SK-N-SH (cell line): ENCODE measurements at regions not wholly inside any gene's neighbourhood (a gene's known extent, or its start where the extent isn't known, plus 50 kb on each side); places are given as distances from the start of the nearest gene placed in this dataset.

Experiments used
- CTCF ChIA-PET: fragments of 300-600, 350-600 bp; formaldehyde crosslinking; extraction: SDS; loops from one replicate; lab custom pipeline; 2021; lab: Yijun Ruan, JAX
- POLR2A ChIA-PET: fragments of 350-600 bp; sonication (Branson Sonifier 250); formaldehyde crosslinking; extraction: SDS; loops from one replicate; lab custom pipeline; 2020; ENCODE audit warnings: antibody characterized with exemption, inconsistent platforms; lab: Yijun Ruan, JAX
- DNase-seq: peaks from one replicate; pipeline ENCODE4 v3.0.0; 2012
- H2AFZ ChIP-seq: fragments of 200-600 bp; sonication (generic); 2 replicates; pipeline ENCODE4 v1.8.1; 2016; ENCODE audit warnings: antibody characterized with exemption, mild to moderate bottlenecking, low read depth
- H3F3A ChIP-seq: fragments of 200-600 bp; sonication (generic); replicated peaks from 2 replicates; pipeline ENCODE3; 2016; ENCODE audit warnings: antibody characterized with exemption, mild to moderate bottlenecking; ENCODE audit not compliant: insufficient read depth
- H3K27ac ChIP-seq, 2 experiments: fragments of 200-500 bp in 1 of 2; fragments of 200-600 bp in 1 of 2; sonication (Bioruptor generic) in 1 of 2; sonication (generic), shearing (Covaris generic) in 1 of 2; 2 replicates each; pipeline versions ENCODE4 v1.5.1 to v1.6.1; 2014 to 2016; ENCODE audit warnings: low read depth in 2 of 2, inconsistent platforms in 1 of 2, low read length in 1 of 2, mild to moderate bottlenecking in 1 of 2, mixed read lengths in 1 of 2
- H3K27me3 ChIP-seq: fragments of 200-600 bp; sonication (generic), shearing (Covaris generic); 2 replicates; pipeline ENCODE4 v1.6.1; 2016; ENCODE audit warnings: mixed run types; ENCODE audit not compliant: insufficient read depth
- H3K36me3 ChIP-seq, 2 experiments: fragments of 200-500 bp in 1 of 2; fragments of 200-600 bp in 1 of 2; sonication (Bioruptor generic) in 1 of 2; sonication (generic) in 1 of 2; replicated peaks in 1 of 2; 2 replicates each; pipeline versions ENCODE3 to v1.5.1; 2014 to 2016; ENCODE audit warnings: low read length in 1 of 2, mild to moderate bottlenecking in 1 of 2; ENCODE audit not compliant: insufficient read depth in 2 of 2, control insufficient read depth in 1 of 2
- H3K4me1 ChIP-seq, 2 experiments: fragments of 200-500 bp in 1 of 2; fragments of 200-600 bp in 1 of 2; sonication (Bioruptor generic) in 1 of 2; sonication (generic), shearing (Covaris generic) in 1 of 2; 2 replicates each; pipeline versions ENCODE4 v1.5.1 to v1.6.1; 2014 to 2016; ENCODE audit warnings: low read depth in 1 of 2, low read length in 1 of 2, mixed run types in 1 of 2; ENCODE audit not compliant: insufficient read depth in 2 of 2, control insufficient read depth in 1 of 2
- H3K4me2 ChIP-seq: fragments of 200-600 bp; sonication (generic), shearing (Covaris generic); 2 replicates; pipeline ENCODE4 v1.6.1; 2017; ENCODE audit warnings: mixed run types
- H3K4me3 ChIP-seq, 2 experiments: fragments of 200-500 bp in 1 of 2; fragments of 200-600 bp in 1 of 2; sonication (Bioruptor generic) in 1 of 2; sonication (generic), shearing (Covaris generic) in 1 of 2; 2 replicates each; pipeline versions ENCODE4 v1.5.1 to v1.8.1; 2014 to 2016; ENCODE audit warnings: low read depth in 2 of 2, inconsistent platforms in 1 of 2, low read length in 1 of 2, mild to moderate bottlenecking in 1 of 2, mixed read lengths in 1 of 2, moderate library complexity in 1 of 2
- H3K79me2 ChIP-seq: fragments of 200-600 bp; sonication (generic); 2 replicates; pipeline ENCODE4 v1.8.1; 2017; ENCODE audit warnings: mild to moderate bottlenecking; ENCODE audit not compliant: insufficient read depth
- H3K9ac ChIP-seq: fragments of 200-600 bp; sonication (generic); 2 replicates; pipeline ENCODE4 v1.6.1; 2017; ENCODE audit warnings: mixed run types
- H3K9me2 ChIP-seq: fragments of 200-600 bp; sonication (generic); 2 replicates; pipeline ENCODE4 v1.6.1; 2017; ENCODE audit warnings: mixed run types
- H3K9me3 ChIP-seq: fragments of 200-600 bp; sonication (generic); 2 replicates; pipeline ENCODE4 v1.6.1; 2017; ENCODE audit warnings: mixed run types, mild to moderate bottlenecking, moderate library complexity
- H4K20me1 ChIP-seq: fragments of 200-600 bp; sonication (generic); 2 replicates; pipeline ENCODE4 v1.6.1; 2017; ENCODE audit warnings: mild to moderate bottlenecking, mixed run types; ENCODE audit not compliant: insufficient read depth
- FOSL2 ChIP-seq: IDR thresholded peaks from 2 replicates; pipeline ENCODE4 v1.4.0; 2012; ENCODE audit warnings: low read depth, mild to moderate bottlenecking, moderate library complexity, borderline replicate concordance
- JUND ChIP-seq: IDR thresholded peaks from 2 replicates; pipeline ENCODE4 v1.4.0; 2012
- MEF2A ChIP-seq: IDR thresholded peaks from 2 replicates; pipeline ENCODE4 v1.4.0; 2012; ENCODE audit warnings: low read depth, borderline replicate concordance
- MXI1 ChIP-seq: IDR thresholded peaks from 2 replicates; pipeline ENCODE4 v1.6.1; 2012; ENCODE audit warnings: mild to moderate bottlenecking, low read depth, low read length, improper control_type of control experiment
- NRF1 ChIP-seq: IDR thresholded peaks from 2 replicates; pipeline ENCODE4 v1.6.1; 2012; ENCODE audit warnings: low read depth, mild to moderate bottlenecking, low read length
- POLR2AphosphoS5 ChIP-seq: IDR thresholded peaks from 2 replicates; pipeline ENCODE4 v1.6.1; 2012; ENCODE audit warnings: low read depth, low read length
- RCOR1 ChIP-seq: fragments of 150-350 bp; IDR thresholded peaks from 2 replicates; pipeline ENCODE4 v1.6.1; 2017; ENCODE audit warnings: antibody characterized with exemption, low read length
- RFX5 ChIP-seq: IDR thresholded peaks from 2 replicates; pipeline ENCODE4 v1.6.1; 2012; ENCODE audit warnings: mild to moderate bottlenecking, improper control_type of control experiment, low read length
- RXRA ChIP-seq: IDR thresholded peaks from 2 replicates; pipeline ENCODE4 v1.4.0; 2012; ENCODE audit warnings: low read depth, mild to moderate bottlenecking, borderline replicate concordance
- SMC3 ChIP-seq: IDR thresholded peaks from 2 replicates; pipeline ENCODE4 v1.6.1; 2012; ENCODE audit warnings: low read depth, low read length, improper control_type of control experiment
- TAF1 ChIP-seq: IDR thresholded peaks from 2 replicates; pipeline ENCODE4 v1.6.1; 2012; ENCODE audit warnings: low read depth, mild to moderate bottlenecking, low read length, moderate library complexity, borderline replicate concordance
- TCF12 ChIP-seq: IDR thresholded peaks from 2 replicates; pipeline ENCODE4 v1.4.0; 2012
- YY1 ChIP-seq: IDR thresholded peaks from 2 replicates; pipeline ENCODE4 v1.4.0; 2012; ENCODE audit warnings: low read depth, mild to moderate bottlenecking
- WGBS: methylation state at CpG from one replicate; pipeline ENCODE4 v1.1.6; 2017; ENCODE audit warnings: low lambda C conversion rate; 5-methylcytosine and 5-hydroxymethylcytosine counted together
- TF ChIP-seq, protein P1 (sequence below): IDR thresholded peaks from 2 replicates; pipeline ENCODE4 v1.4.0; 2012; ENCODE audit warnings: low read depth
- TF ChIP-seq, protein P2 (sequence below): IDR thresholded peaks from 2 replicates; pipeline ENCODE4 v1.4.0; 2012; ENCODE audit warnings: low read depth, borderline replicate concordance
- TF ChIP-seq, protein P3 (sequence below): fragments of 150-350 bp; IDR thresholded peaks from 2 replicates; pipeline ENCODE4 v1.6.1; 2016; ENCODE audit warnings: mild to moderate bottlenecking, low read depth, low read length
- TF ChIP-seq, protein P4 (sequence below): fragments of 150-350 bp; IDR thresholded peaks from 2 replicates; pipeline ENCODE4 v1.6.1; 2017; ENCODE audit warnings: antibody characterized with exemption, low read length, low read depth, borderline replicate concordance
- TF ChIP-seq, protein P5 (sequence below): IDR thresholded peaks from 2 replicates; pipeline ENCODE4 v1.6.1; 2012; ENCODE audit warnings: mild to moderate bottlenecking, low read depth, low read length, moderate library complexity
- TF ChIP-seq, protein P6 (sequence below): fragments of 200-600 bp; sonication (generic); IDR thresholded peaks from 2 replicates; pipeline ENCODE4 v1.6.1; 2017; ENCODE audit warnings: antibody characterized with exemption, mild to moderate bottlenecking, moderate library complexity

DNA sequence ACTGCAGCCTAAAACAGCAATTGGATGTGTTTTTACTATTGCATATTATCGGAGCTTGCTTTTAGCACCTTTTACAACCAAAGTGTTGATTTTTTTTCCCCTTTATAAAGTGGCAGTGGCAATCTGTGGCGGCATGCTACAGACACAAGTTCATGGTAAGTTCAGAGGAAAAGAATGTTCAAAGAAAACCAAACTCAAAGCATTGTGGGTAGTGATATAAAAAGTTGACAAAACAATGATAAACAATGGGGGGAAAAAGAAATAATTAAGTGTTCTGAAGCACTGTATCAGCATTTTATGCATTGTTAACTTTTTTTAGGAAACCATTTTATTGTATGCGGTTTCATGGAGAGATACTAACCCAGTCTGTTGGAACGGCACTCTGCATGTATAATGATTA, 492.0 kb upstream of the SOX5 start:
- POLR2A ChIA-PET = no interaction called here
- H3K27me3 ChIP-seq = no peaks in the 10 kb centered on the region
- H3K36me3 ChIP-seq = no peaks in the 10 kb centered on the region
- no peaks in the 10 kb centered on the region for H3K9me3 ChIP-seq
- CTCF ChIA-PET = no interaction called here
- no peak overlapping the region for H3K9ac ChIP-seq
- no peak overlapping the region for H3K4me3 ChIP-seq
- no peak overlapping the region for H3K27ac ChIP-seq
- H4K20me1 ChIP-seq = no peaks in the 10 kb centered on the region
- H3K9me2 ChIP-seq = no peaks in the 10 kb centered on the region
- no peaks in the 10 kb centered on the region; a peak in 1 of 4 replicates for H3K4me1 ChIP-seq
- H3K4me2 ChIP-seq = no peak overlapping the region
- TF ChIP-seq RXRA (no peak), JUND (no peak), YY1 (no peak), TAF1 (no peak), FOSL2 (no peak), RFX5 (no peak), TCF12 (no peak), POLR2AphosphoS5 (no peak), MXI1 (no peak), RCOR1 (no peak), MEF2A (no peak), NRF1 (no peak), SMC3 (no peak)
- TF ChIP-seq, protein P1, sequence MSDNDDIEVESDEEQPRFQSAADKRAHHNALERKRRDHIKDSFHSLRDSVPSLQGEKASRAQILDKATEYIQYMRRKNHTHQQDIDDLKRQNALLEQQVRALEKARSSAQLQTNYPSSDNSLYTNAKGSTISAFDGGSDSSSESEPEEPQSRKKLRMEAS = no peak
- TF ChIP-seq, protein P2, sequence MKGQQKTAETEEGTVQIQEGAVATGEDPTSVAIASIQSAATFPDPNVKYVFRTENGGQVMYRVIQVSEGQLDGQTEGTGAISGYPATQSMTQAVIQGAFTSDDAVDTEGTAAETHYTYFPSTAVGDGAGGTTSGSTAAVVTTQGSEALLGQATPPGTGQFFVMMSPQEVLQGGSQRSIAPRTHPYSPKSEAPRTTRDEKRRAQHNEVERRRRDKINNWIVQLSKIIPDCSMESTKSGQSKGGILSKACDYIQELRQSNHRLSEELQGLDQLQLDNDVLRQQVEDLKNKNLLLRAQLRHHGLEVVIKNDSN = no peak
- TF ChIP-seq, protein P3, sequence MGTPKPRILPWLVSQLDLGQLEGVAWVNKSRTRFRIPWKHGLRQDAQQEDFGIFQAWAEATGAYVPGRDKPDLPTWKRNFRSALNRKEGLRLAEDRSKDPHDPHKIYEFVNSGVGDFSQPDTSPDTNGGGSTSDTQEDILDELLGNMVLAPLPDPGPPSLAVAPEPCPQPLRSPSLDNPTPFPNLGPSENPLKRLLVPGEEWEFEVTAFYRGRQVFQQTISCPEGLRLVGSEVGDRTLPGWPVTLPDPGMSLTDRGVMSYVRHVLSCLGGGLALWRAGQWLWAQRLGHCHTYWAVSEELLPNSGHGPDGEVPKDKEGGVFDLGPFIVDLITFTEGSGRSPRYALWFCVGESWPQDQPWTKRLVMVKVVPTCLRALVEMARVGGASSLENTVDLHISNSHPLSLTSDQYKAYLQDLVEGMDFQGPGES = no peak
- TF ChIP-seq, protein P4, sequence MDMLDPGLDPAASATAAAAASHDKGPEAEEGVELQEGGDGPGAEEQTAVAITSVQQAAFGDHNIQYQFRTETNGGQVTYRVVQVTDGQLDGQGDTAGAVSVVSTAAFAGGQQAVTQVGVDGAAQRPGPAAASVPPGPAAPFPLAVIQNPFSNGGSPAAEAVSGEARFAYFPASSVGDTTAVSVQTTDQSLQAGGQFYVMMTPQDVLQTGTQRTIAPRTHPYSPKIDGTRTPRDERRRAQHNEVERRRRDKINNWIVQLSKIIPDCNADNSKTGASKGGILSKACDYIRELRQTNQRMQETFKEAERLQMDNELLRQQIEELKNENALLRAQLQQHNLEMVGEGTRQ = no peak
- TF ChIP-seq, protein P5, sequence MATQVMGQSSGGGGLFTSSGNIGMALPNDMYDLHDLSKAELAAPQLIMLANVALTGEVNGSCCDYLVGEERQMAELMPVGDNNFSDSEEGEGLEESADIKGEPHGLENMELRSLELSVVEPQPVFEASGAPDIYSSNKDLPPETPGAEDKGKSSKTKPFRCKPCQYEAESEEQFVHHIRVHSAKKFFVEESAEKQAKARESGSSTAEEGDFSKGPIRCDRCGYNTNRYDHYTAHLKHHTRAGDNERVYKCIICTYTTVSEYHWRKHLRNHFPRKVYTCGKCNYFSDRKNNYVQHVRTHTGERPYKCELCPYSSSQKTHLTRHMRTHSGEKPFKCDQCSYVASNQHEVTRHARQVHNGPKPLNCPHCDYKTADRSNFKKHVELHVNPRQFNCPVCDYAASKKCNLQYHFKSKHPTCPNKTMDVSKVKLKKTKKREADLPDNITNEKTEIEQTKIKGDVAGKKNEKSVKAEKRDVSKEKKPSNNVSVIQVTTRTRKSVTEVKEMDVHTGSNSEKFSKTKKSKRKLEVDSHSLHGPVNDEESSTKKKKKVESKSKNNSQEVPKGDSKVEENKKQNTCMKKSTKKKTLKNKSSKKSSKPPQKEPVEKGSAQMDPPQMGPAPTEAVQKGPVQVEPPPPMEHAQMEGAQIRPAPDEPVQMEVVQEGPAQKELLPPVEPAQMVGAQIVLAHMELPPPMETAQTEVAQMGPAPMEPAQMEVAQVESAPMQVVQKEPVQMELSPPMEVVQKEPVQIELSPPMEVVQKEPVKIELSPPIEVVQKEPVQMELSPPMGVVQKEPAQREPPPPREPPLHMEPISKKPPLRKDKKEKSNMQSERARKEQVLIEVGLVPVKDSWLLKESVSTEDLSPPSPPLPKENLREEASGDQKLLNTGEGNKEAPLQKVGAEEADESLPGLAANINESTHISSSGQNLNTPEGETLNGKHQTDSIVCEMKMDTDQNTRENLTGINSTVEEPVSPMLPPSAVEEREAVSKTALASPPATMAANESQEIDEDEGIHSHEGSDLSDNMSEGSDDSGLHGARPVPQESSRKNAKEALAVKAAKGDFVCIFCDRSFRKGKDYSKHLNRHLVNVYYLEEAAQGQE = no peak
- TF ChIP-seq, protein P6, sequence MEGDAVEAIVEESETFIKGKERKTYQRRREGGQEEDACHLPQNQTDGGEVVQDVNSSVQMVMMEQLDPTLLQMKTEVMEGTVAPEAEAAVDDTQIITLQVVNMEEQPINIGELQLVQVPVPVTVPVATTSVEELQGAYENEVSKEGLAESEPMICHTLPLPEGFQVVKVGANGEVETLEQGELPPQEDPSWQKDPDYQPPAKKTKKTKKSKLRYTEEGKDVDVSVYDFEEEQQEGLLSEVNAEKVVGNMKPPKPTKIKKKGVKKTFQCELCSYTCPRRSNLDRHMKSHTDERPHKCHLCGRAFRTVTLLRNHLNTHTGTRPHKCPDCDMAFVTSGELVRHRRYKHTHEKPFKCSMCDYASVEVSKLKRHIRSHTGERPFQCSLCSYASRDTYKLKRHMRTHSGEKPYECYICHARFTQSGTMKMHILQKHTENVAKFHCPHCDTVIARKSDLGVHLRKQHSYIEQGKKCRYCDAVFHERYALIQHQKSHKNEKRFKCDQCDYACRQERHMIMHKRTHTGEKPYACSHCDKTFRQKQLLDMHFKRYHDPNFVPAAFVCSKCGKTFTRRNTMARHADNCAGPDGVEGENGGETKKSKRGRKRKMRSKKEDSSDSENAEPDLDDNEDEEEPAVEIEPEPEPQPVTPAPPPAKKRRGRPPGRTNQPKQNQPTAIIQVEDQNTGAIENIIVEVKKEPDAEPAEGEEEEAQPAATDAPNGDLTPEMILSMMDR = no peak
- H3F3A ChIP-seq = no peaks in the 10 kb centered on the region
- DNase-seq = no peak
- H2AFZ ChIP-seq = no peak overlapping the region
- 78% methylated on average over 4 of the region's 4 CpGs for WGBS
- H3K79me2 ChIP-seq = no peaks in the 10 kb centered on the region
